GM21381 (cell line): ENCODE measurements at regions not wholly inside any gene's neighbourhood (a gene's known extent, or its start where the extent isn't known, plus 50 kb on each side); places are given as distances from the start of the nearest gene placed in this dataset.

Experiments used
- ATAC-seq: cut with Tn5 transposase; IDR thresholded peaks from one replicate; pipeline ENCODE4 v1.9.1; 2021; ENCODE audit warnings: mild to moderate bottlenecking, moderate library complexity; ENCODE audit not compliant: unreplicated experiment

- ATAC-seq, result no peak
Observed at GRCh38 chr2:21281384-21281783, 157.6 kb downstream of the TDRD15 start.

GRCh38 chr2:21281791-21282514 is 158.2 kb downstream of the TDRD15 start:
- ATAC-seq, result no peak

DNA sequence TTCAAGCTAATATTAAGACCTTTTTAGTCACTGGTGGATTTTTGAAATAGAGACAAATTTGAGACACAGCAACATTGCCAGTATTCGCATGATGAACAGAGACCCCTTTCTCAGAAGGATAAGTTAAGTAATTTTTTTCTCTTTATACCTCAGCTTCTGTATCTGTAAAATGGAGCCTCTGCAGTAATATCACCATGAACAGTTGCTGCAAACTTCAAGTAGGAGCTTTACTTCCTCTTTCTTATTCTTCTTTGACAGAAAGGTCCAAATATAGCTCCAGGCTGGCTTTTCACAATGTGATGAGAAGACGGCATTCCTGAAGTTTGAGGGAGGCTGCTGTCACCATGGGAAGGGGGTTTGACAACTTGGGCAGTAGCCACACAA is 158.7 kb downstream of the TDRD15 start:
- ATAC-seq, result no peak

DNA sequence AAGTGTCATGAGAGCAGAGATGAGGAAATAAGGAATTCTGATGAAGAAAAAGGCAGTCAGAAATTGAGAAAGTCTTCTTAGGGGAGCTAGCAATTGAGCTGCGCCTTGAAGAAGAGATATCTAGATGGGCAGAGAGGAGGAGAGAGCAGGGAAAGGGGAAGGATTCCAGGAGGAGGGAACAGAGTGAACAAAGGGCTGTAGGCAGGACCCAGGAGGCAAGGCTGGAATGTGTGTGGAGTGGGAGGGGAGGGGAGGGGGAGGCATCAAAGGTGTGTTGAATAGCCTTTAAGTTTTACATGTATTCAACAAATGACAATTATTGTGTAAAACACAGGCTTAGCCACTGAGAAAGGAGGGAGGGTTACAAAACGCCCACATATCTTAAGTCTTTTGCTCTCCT is 164.5 kb downstream of the TDRD15 start:
- ATAC-seq, result no peak

GRCh38 chr2:21288739-21289520 is 165.2 kb downstream of the TDRD15 start:
- no peak for ATAC-seq

DNA sequence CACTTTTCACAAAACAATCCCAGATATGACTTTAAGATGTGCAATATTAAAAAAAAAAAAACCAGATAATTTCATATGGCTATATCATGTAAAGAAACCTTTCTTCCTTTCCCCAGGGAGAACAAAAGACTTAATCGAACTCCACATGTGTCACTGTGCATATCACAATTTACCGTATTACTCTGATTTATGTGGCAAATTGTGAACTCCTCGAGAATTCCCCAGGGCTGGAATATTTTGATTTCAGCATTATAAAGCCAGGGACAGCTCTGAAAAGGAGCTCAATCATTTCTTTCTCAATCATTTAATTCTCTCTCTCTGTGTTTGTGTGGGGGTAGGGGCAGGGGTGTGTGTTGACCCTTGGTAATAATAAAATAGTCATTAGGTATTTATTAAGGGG is 165.8 kb downstream of the TDRD15 start:
- no peak for ATAC-seq

- no peak for ATAC-seq
Observed at GRCh38 chr2:21289989-21290388, 166.2 kb downstream of the TDRD15 start.

DNA sequence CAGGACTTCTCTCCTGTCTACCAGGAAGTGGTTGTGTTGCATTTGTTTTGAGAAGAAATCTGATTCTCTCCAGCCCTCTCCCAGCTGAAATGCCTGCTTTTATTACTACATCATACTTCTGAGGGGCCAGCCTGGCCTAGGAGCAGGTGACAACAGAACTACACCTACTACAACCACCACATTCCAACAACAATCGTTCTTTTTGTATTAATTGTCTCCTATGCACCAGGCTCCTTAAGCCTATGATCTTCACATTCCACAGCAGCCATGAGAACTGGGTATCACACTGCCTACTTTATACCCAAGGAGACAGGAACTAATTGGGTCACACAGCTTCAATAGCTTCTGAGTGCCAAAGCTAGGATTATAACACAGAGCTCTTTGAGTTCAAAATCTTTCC is 167.7 kb downstream of the TDRD15 start:
- no peak for ATAC-seq

DNA sequence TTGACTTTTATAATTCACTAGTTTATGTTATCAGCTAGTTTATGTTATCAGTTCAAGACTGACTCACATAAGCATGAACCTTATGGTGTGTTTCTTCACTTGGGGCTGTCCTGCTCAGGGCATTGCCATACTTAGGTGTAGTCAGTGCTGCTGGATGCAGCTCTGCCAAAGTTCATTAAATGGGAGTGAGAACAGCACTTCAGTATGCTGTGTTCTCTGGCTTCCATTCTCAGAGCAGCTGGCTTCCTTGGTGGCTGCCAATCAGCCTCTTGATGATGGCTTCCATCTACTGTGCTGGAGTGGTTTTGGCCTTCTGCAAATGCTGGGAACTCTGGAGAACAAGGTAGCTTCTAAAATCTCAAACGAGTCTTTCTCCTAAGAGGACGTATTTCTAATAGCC is 170.7 kb downstream of the TDRD15 start:
- ATAC-seq, result no peak

GRCh38 chr2:21299411-21299810 is 175.6 kb downstream of the TDRD15 start:
- ATAC-seq, result no peak

- ATAC-seq, result no peak
Observed at GRCh38 chr2:21301871-21302455, 178.2 kb downstream of the TDRD15 start.

- ATAC-seq, result no peak
Observed at GRCh38 chr2:21303876-21304275, 180.1 kb downstream of the TDRD15 start.

GRCh38 chr2:21305581-21305980 is 181.8 kb downstream of the TDRD15 start:
- no peak for ATAC-seq

- no peak for ATAC-seq
Observed at GRCh38 chr2:21306235-21306634, 182.5 kb downstream of the TDRD15 start.

- ATAC-seq, result no peak
Observed at GRCh38 chr2:21307037-21307436, 183.3 kb downstream of the TDRD15 start.

DNA sequence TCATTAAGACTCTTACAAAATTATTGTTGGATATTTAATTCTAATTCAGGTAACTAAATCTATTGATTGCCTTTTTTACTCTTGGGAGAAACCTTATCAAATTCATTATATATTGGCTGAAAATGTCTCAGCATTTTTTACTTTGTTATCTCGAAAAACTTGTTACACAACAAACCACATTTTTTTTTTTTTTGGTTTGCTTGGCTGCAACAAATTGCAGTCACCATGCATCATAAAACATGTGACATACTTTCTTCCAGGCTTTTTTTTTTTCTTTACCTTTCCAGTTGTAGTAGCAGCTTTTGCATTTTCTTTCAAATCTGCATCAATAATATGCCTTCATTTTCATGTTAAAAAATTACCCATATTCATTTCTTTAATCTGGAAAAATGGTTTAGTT is 186.7 kb downstream of the TDRD15 start:
- ATAC-seq, result no peak

DNA sequence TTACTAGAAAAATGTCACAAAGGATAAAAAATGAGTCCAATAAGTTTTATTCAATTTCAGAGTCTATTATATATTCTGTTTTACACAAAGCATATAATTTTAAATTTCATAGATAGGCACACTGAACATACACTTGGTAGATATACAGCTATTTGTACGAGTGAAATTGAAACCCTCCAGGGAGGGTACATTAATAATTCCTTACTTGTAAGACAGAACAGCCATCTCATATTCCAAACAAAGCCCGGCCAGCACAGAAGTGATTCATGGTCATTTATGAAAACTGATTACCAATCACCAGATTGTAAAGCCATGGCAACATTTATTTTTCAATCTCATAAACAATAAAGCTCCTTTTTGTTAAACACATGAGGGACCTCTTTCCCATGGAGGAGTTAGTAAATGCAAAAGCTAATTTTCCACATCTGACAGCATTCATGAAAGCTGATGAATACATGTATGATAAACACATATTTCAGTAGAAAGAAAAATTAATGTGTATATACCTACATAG is 190.6 kb downstream of the TDRD15 start:
- ATAC-seq, result no peak

- ATAC-seq, result peak; percentile 65
Observed at GRCh38 chr2:21317131-21317530, 193.4 kb downstream of the TDRD15 start.

DNA sequence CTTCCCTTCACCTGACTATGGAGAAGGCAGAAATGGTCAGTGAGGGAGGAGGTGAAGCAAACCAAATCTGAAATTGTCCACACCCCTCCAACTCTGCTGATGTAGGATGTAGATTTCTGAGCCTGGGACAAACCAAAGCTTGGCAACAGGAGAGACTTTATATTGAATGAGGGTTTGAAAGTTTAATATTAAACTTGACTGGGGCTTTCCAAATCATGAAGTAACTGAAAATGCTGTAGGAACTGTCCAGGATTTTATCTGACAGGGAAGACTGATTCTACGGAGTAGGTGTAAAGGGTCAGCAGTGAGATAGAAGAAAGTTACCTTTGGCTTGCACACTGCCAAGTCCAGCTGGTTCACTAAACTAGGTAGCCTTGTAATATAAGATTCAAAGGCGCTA is 194.5 kb downstream of the TDRD15 start:
- ATAC-seq, result no peak

DNA sequence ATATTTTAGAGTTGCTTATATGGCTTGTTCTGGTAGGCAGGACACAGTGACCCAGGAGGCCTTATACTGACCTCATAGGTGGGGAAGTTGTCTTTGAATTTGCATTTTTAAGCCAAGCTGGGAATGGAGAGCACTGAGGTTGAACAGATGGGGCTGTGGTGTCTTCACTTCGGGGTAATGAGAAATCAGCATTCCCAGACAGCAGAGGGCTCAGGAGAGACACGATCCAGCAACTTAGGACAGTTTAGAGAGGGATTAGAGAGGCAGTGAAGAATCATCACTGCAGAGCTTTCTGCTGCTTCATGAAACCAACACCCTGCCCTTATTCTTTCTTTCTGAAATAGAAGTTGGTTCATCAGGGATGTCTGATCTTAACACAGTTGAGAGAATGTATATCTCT is 202.4 kb downstream of the TDRD15 start:
- no peak for ATAC-seq

GRCh38 chr2:21328177-21328576 is 204.4 kb downstream of the TDRD15 start:
- ATAC-seq, result no peak
